Hepatocyte (in vitro differentiated cells): ENCODE measurements at regions not wholly inside any gene's neighbourhood (a gene's known extent, or its start where the extent isn't known, plus 50 kb on each side); places are given as distances from the start of the nearest gene placed in this dataset.

Experiments
- CTCF ChIP-seq: fragments of 200-600 bp; sonication (generic); IDR thresholded peaks from 2 replicates; pipeline ENCODE4 v1.5.1; 2016; ENCODE audit warnings: antibody characterized with exemption, mild to moderate bottlenecking; ENCODE audit not compliant: poor library complexity
- EZH2 ChIP-seq: fragments of 200-600 bp; sonication (generic); IDR thresholded peaks from 2 replicates; pipeline ENCODE4 v1.6.1; 2016; ENCODE audit warnings: antibody characterized with exemption, mild to moderate bottlenecking, borderline replicate concordance
- EZH2phosphoT487 ChIP-seq: fragments of 200-600 bp; sonication (generic); IDR thresholded peaks from one replicate; pipeline ENCODE4 v1.6.1; 2018; ENCODE audit warnings: antibody characterized with exemption, mild to moderate bottlenecking, low read depth, moderate library complexity; ENCODE audit not compliant: unreplicated experiment, severe bottlenecking

GRCh38 chr6:9527679-9528286 is 887.1 kb downstream of the TFAP2A start:
- TF ChIP-seq EZH2 = no peak
- no peak for TF ChIP-seq CTCF
- no peak for TF ChIP-seq EZH2phosphoT487
